B cell (primary cell): ENCODE measurements at regions not wholly inside any gene's neighbourhood (a gene's known extent, or its start where the extent isn't known, plus 50 kb on each side); places are given as distances from the start of the nearest gene placed in this dataset.
"Not testable (repeated sequence)": the region's sequence is repeated elsewhere in the genome, so short reads cannot be mapped to it uniquely, and the experiment has no call there.

Source experiments
- ATAC-seq: fragments of 200-7000 bp; cut with Tn5 transposase; one replicate; pipeline ENCODE4 v1.10.0; 2021; ENCODE audit warnings: low read depth, mild to moderate bottlenecking, moderate number of reproducible peaks, moderate library complexity
- CTCF ChIA-PET: fragments of 350-600 bp; sonication (Branson Sonifier 250); formaldehyde crosslinking; loops from one replicate; lab custom pipeline; 2021; ENCODE audit warnings: antibody characterized with exemption, inconsistent platforms; lab: Charles Lee
- POLR2A ChIA-PET: fragments of 350-600 bp; sonication (Branson Sonifier 250); formaldehyde crosslinking; loops from one replicate; lab custom pipeline; 2021; ENCODE audit warnings: antibody characterized with exemption; lab: Charles Lee
- DNase-seq: peaks from one replicate; pipeline ENCODE4 v3.0.0; 2013
- H2AFZ ChIP-seq: 2 replicates; pipeline ENCODE4 v1.6.1; 2012; ENCODE audit warnings: mild to moderate bottlenecking, low read depth, low read length; ENCODE audit not compliant: insufficient read depth, poor library complexity, severe bottlenecking
- H3K27ac ChIP-seq, 2 donors: 1 replicate in 1 of 2; 2 replicates in 1 of 2; pipeline ENCODE4 v1.5.1; 2012 to 2013; ENCODE audit warnings: low read length in 2 of 2, mild to moderate bottlenecking in 2 of 2, moderate library complexity in 1 of 2
- H3K27me3 ChIP-seq, 4 experiments: fragments of 200-600 bp in 1 of 4; sonication (generic) in 1 of 4; replicated peaks in 1 of 4; 1 replicate in 2 of 4; 2 replicates in 2 of 4; pipeline versions ENCODE4 v1.6.1 to v1.7.0; 2013 to 2016; ENCODE audit warnings: low read length in 3 of 4, mild to moderate bottlenecking in 2 of 4, mixed read lengths in 1 of 4, moderate library complexity in 1 of 4; ENCODE audit not compliant: insufficient read depth in 4 of 4, control insufficient read depth in 3 of 4; ENCODE audit errors: control extremely low read depth in 1 of 4
- H3K36me3 ChIP-seq, 2 experiments: replicated peaks in 1 of 2; 1 replicate in 1 of 2; 2 replicates in 1 of 2; pipeline versions ENCODE4 v1.6.1 to v1.7.1; 2013; ENCODE audit warnings: low read length in 1 of 2; ENCODE audit not compliant: insufficient read depth in 2 of 2, control insufficient read depth in 1 of 2; ENCODE audit errors: control extremely low read depth in 1 of 2, extremely low read depth in 1 of 2
- H3K4me1 ChIP-seq, 2 donors: fragments of 200-600 bp in 1 of 2; sonication (generic) in 1 of 2; 1 replicate in 1 of 2; 2 replicates in 1 of 2; pipeline versions ENCODE4 v1.5.1 to v1.6.1; 2013 to 2017; ENCODE audit warnings: low read length in 2 of 2; ENCODE audit not compliant: control insufficient read depth in 2 of 2, insufficient read depth in 2 of 2
- H3K4me2 ChIP-seq: replicated peaks from 2 replicates; pipeline ENCODE3; 2012; ENCODE audit warnings: mild to moderate bottlenecking, low read depth, low read length; ENCODE audit not compliant: poor library complexity, severe bottlenecking
- H3K4me3 ChIP-seq, 5 experiments: fragments of 200-600 bp in 1 of 5; sonication (generic) in 1 of 5; 1 replicate in 3 of 5; 2 replicates in 2 of 5; pipeline versions ENCODE4 v1.5.1 to v1.7.0; 2011 to 2016; ENCODE audit warnings: low read length in 4 of 5, mild to moderate bottlenecking in 4 of 5, low read depth in 2 of 5, control low read depth in 1 of 5, moderate library complexity in 1 of 5; ENCODE audit not compliant: insufficient read depth in 1 of 5; ENCODE audit errors: control extremely low read depth in 1 of 5, extremely low read depth in 1 of 5
- H3K79me2 ChIP-seq: fragments of 200-600 bp; sonication (generic); one replicate; pipeline ENCODE4 v1.6.0; 2016; ENCODE audit warnings: low read length; ENCODE audit not compliant: control insufficient read depth, insufficient read depth
- H3K9ac ChIP-seq: fragments of 200-600 bp; sonication (generic); 2 replicates; pipeline ENCODE4 v1.6.1; 2017; ENCODE audit warnings: mild to moderate bottlenecking, low read length, moderate library complexity
- H3K9me3 ChIP-seq, 3 donors: one replicate each; pipeline versions ENCODE4 v1.6.1 to v1.7.1; 2013; ENCODE audit warnings: low read length in 2 of 3; ENCODE audit not compliant: control insufficient read depth in 2 of 3, insufficient read depth in 1 of 3; ENCODE audit errors: control extremely low read depth in 1 of 3
- H4K20me1 ChIP-seq: 2 replicates; pipeline ENCODE4 v1.6.0; 2012; ENCODE audit warnings: mild to moderate bottlenecking, low read length; ENCODE audit not compliant: insufficient read depth, control insufficient read depth, poor library complexity, severe bottlenecking
- H3K27ac Mint-ChIP-seq: one replicate; pipeline ENCODE4 v1.8.0; 2021; ENCODE audit warnings: mixed read lengths
- H3K27me3 Mint-ChIP-seq: one replicate; pipeline ENCODE4 v1.8.0; 2021; ENCODE audit warnings: mixed read lengths
- H3K4me1 Mint-ChIP-seq: one replicate; pipeline ENCODE4 v1.8.0; 2021; ENCODE audit warnings: mixed read lengths
- H3K4me3 Mint-ChIP-seq: one replicate; pipeline ENCODE4 v1.8.0; 2021; ENCODE audit warnings: mixed read lengths
- H3K9me3 Mint-ChIP-seq: one replicate; pipeline ENCODE4 v1.8.0; 2022; ENCODE audit warnings: mixed read lengths; ENCODE audit not compliant: insufficient read depth
- CTCF ChIP-seq: fragments of 200-600 bp; IDR thresholded peaks from one replicate; pipeline ENCODE4 v1.8.0; 2022; ENCODE audit warnings: antibody characterized with exemption, mild to moderate bottlenecking
- EZH2 ChIP-seq: IDR thresholded peaks from 2 replicates; pipeline ENCODE4 v1.6.1; 2012; ENCODE audit warnings: borderline replicate concordance, low read depth, mild to moderate bottlenecking, moderate library complexity, low read length; ENCODE audit not compliant: insufficient read depth, poor library complexity, severe bottlenecking
- WGBS: methylation state at CpG from one replicate; pipeline ENCODE4 v1.1.5; 2013; ENCODE audit warnings: missing lambda C conversion rate; ENCODE audit not compliant: insufficient coverage; 5-methylcytosine and 5-hydroxymethylcytosine counted together
- intact Hi-C: fragments of 100-400 bp; cut with micrococcal nuclease; formaldehyde crosslinking; loops from one replicate; pipeline ENCODE4 v1.10.0; 2022

DNA sequence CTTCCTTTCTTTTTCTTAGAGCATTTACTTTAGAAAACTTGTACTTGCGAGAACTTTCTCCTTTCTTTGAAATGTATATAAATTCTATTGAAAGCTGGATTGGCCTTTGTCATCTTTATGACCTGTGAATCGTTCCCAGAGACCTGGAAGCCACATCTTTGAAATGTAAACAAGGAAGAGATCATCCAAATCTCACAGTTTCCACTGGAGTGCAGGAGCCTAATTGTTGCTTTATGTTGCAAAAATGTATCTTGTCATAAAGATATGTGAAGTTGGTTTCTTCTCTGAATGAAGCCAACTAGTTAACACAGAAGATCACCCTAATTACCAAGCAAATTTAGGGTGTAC, 1101.8 kb downstream of the TAF11L14 start:
- CTCF ChIA-PET = interaction anchor here (1.6 kb wide), 1 partner anchor 26 kb away, joined by 3 read pairs; no protein-coding TSS in a partner anchor
- no peaks in the 10 kb centered on the region for H3K9me3 ChIP-seq
- no peak overlapping the region for H3K27ac Mint-ChIP-seq

DNA sequence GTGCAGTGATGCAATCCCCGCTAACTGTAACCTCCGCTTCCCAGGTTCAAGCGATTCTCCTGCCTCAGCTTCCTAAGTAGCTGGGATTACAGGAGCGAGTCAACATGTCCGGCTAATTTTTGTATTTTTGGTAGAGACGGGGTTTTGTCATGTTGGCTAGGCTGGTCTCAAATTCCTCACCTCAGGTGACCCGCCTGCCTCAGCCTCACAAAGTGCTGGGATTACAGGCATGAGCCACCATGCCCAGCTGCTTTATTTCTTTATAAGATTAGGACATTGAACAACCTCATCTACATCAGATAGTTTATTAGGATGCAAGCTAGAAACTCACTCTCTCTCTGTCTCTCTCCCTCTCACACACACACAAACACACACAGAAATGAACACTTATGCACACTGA, 1102.5 kb downstream of the TAF11L14 start:
- H3K4me2 ChIP-seq, H3K27me3 ChIP-seq, H3K27ac ChIP-seq, H3K9ac ChIP-seq, intact Hi-C loops, POLR2A ChIA-PET, H3K4me3 Mint-ChIP-seq, H3K9me3 ChIP-seq, ATAC-seq, DNase-seq, H3K27ac Mint-ChIP-seq, H3K36me3 ChIP-seq, H3K4me3 ChIP-seq, H3K27me3 Mint-ChIP-seq, H2AFZ ChIP-seq, H3K9me3 Mint-ChIP-seq, H4K20me1 ChIP-seq: not testable (repeated sequence)
- Histone ChIP-seq H3K4me1 (peaks cover 4 to 14% of the 10 kb centered on the region in 2 donors), H3K79me2 (peaks cover 44% of the 10 kb centered on the region)
- WGBS = 99% methylated on average over 7 of the region's 7 CpGs
- CTCF ChIA-PET = interaction anchor here (1.6 kb wide), 1 partner anchor 25 kb away, joined by 3 read pairs; no protein-coding TSS in a partner anchor
- H3K4me1 Mint-ChIP-seq = peaks cover 20% of the 10 kb centered on the region

More for the DNA sequence above, 1101.8 kb downstream of the TAF11L14 start:
- peaks cover 4 to 12% of the 10 kb centered on the region in 2 donors for H3K4me1 ChIP-seq
- H3K79me2 ChIP-seq = peaks cover 36% of the 10 kb centered on the region
- TF ChIP-seq CTCF = no peak
- TF ChIP-seq EZH2 = no peak
- no peak for DNase-seq
- H3K27me3 ChIP-seq = no peaks in the 10 kb centered on the region
- Mint-ChIP-seq H3K27me3 (no peaks in the 10 kb centered on the region), H3K4me3 (no peak overlapping the region), H3K9me3 (no peaks in the 10 kb centered on the region), H3K4me1 (peaks cover 15% of the 10 kb centered on the region)
- intact Hi-C loops = no loop called here
- peaks cover under 1% of the 10 kb centered on the region for H4K20me1 ChIP-seq
- H3K27ac ChIP-seq = no peak overlapping the region
- no peak overlapping the region for H2AFZ ChIP-seq
- POLR2A ChIA-PET = no interaction called here
- no peak overlapping the region for H3K9ac ChIP-seq
- H3K4me2 ChIP-seq = no peak overlapping the region
- peaks cover 3 to 10% of the 10 kb centered on the region in 2 experiments for H3K36me3 ChIP-seq
- no peak overlapping the region for H3K4me3 ChIP-seq
- no peak for ATAC-seq
- WGBS = no CpG with 5 or more reads among the region's 2 CpGs
